CD4-positive, alpha-beta T cell treated with Interferon gamma for 1 hour (primary cell): ENCODE measurements at regions not wholly inside any gene's neighbourhood (a gene's known extent, or its start where the extent isn't known, plus 50 kb on each side); places are given as distances from the start of the nearest gene placed in this dataset.
"Not testable (repeated sequence)": the region's sequence is repeated elsewhere in the genome, so short reads cannot be mapped to it uniquely, and the experiment has no call there.

Experiments
- DNase-seq: peaks from one replicate; pipeline ENCODE4 v3.0.0-alpha.2; 2020

GRCh38 chr16:88274126-88274750, 108.5 kb upstream of the ZNF469 start:
- not testable (repeated sequence) for DNase-seq

- DNase-seq: no peak
Measured at GRCh38 chr16:88274847-88275246, 107.9 kb upstream of the ZNF469 start.

- not testable (repeated sequence) for DNase-seq
Measured at GRCh38 chr16:88275336-88276122, 107.2 kb upstream of the ZNF469 start.

- not testable (repeated sequence) for DNase-seq
Measured at GRCh38 chr16:88276123-88276588, 106.6 kb upstream of the ZNF469 start.

- no peak for DNase-seq
Measured at GRCh38 chr16:88276591-88276990, 106.2 kb upstream of the ZNF469 start.

GRCh38 chr16:88279998-88280397, 102.8 kb upstream of the ZNF469 start:
- DNase-seq: no peak

- no peak for DNase-seq
Measured at GRCh38 chr16:88281858-88282563, 100.7 kb upstream of the ZNF469 start.

- no peak for DNase-seq
Measured at GRCh38 chr16:88282564-88283395, 100.0 kb upstream of the ZNF469 start.

DNA sequence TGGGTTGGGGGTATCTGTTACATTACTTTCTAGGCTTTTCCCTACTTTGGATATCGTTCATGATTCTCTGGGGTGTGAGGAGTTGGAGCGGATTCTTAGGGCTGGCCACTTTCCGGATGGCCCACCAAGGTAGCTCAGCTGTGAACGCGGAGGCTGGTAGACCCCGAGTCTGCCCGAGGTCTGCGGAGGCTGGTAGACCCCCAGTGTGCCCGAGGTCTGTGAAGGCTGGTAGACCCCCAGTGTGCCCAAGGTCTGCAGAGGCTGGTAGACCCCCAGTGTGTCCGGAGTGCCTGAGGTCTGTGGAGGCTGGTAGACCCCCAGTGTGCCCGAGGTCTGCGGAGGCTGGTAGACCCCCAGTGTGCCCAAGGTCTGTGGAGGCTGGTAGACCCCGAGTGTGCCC, 99.2 kb upstream of the ZNF469 start:
- no peak for DNase-seq

- no peak for DNase-seq
Measured at GRCh38 chr16:88284101-88284500, 98.7 kb upstream of the ZNF469 start.

GRCh38 chr16:88284626-88285513, 97.9 kb upstream of the ZNF469 start:
- DNase-seq: no peak

DNA sequence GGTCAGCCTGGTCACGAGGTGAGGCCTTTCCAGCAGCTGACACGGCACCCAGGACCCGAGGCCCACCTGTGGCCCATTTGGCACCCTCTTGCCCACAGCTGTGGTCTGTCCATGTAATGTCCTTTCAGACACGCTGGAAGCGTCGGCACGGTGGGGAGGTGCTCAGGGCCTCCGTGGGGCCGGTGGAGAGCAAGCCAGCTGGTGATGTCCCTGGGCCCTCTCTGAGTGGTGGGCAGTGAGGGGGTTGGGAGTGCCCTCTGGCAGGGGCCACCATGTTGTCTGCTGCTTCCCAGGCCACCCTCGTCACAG, 97.3 kb upstream of the ZNF469 start:
- DNase-seq: no peak

- no peak for DNase-seq
Measured at GRCh38 chr16:88286301-88286923, 96.3 kb upstream of the ZNF469 start.

GRCh38 chr16:88287219-88287618, 95.5 kb upstream of the ZNF469 start:
- no peak for DNase-seq

DNA sequence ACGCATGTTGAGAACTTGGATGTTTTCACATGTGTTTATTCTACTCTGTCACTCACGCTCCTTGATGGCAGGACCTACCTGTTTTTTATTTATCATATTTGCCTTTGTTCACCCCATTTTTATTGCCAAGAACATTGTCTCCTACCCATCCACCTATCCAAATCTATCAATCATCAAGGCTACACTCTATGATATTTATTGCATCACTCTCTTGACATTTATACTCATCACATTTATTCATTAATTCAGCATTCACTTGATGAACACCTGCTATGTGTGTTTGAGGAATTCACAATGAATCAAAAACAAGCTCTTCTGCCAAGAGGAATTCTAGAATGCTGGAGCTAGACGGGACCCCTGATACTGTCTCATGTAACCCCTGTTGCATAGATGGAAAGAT, 94.5 kb upstream of the ZNF469 start:
- DNase-seq: no peak

DNA sequence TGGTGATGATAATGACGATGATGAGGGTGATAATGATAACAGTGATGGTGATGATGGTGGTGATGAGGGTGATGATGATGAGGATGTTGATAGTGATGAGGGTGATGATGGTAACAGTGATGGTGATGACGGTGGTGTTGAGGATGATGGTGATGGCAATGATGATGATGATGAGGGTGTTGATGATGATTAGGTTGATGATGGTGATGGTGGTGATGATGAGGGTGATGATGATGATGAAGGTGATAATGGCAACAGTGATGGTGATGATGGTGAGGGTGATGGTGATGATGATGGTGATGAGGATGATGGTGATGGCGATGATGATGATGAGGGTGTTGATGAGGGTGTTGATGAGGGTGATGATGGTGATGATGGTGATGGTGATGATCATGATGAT, 93.8 kb upstream of the ZNF469 start:
- no peak for DNase-seq

GRCh38 chr16:88289561-88289960, 93.2 kb upstream of the ZNF469 start:
- DNase-seq: no peak

- DNase-seq: no peak
Measured at GRCh38 chr16:88289968-88290401, 92.8 kb upstream of the ZNF469 start.

DNA sequence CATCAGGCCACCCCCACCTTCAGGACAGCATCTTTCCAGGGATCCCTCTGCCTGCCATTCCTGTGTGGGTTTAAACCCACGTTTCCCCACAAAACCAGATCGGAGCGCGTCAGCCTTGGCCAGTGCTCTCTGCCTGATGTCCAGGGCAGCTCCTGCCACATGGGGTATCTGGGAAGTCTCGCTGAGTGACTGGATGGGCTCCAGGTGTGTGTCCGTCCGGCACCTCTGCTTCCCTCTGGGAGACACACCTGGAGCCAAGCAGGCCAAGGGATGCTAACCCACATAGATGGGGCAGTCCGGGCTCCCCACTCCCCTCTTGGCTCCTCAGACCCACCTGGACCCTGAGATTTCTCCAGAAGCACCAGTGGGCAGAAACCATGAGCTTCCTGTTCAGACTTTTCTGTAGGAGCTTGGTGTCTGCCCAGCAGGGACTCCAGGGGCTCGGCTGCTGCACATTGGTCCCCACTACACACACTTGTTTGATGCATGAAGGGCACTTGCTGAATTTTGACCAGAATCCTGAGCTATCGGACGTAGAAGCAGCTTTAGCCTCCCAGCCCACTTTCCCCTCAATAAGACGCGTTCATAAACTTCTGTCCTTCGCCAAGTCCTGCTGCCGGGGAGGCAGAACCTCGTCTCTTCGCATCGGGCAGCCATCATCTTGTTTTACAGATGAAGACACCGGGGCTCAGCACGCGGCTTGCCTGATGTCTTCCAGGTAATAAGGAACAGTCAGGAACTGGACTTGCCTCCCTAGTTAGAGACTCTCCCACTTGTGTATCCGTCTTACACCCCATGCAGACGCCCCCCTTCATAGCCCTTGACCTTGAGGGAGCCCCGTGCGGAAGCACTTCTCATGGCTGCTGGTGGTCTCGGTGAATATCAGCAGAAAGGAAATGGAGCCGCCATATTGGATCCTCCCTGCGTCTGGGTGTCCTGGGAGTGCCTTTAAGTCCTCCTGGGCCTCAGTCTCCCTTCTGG, 91.6 kb upstream of the ZNF469 start:
- no peak for DNase-seq
